ELR (cell line): ENCODE measurements at regions not wholly inside any gene's neighbourhood (a gene's known extent, or its start where the extent isn't known, plus 50 kb on each side); places are given as distances from the start of the nearest gene placed in this dataset.

Experiments used
- DNase-seq: peaks from one replicate; pipeline ENCODE4 v3.0.0-alpha.2; 2015; ENCODE audit warnings: low read depth

DNA sequence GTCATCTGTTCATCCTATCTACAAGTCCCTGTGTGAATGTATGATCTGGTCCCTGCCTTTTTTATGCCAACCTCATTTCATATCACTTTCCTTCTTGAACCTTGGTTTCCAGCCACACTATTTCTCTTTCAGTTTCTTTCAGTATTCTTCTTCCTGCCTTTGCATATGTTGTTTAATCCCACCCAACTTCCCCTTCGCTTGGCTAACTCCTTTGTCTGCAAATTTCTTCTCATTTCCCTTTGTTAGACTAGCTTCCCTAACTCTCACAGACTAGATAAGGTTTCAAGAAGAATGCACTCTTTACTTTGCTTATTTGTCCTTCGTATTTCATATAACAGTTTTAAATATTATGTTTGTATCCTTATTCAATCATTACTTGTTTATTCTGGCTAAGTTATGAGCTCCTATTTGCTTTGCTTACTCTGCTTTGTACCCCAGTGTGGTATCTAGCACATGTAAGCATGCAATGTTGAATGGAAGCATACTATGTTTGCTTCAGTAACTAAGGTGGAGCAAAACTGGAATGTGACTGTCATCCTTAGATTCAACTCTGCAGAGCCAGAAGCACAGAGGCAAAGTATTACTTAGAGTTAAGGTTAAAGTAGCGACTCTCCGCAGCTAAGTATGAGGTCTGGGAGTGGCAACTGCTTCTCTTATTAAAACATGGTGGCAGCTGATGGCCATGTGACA lies 681.3 kb downstream of the CPS1 start:
- no peak for DNase-seq

DNA sequence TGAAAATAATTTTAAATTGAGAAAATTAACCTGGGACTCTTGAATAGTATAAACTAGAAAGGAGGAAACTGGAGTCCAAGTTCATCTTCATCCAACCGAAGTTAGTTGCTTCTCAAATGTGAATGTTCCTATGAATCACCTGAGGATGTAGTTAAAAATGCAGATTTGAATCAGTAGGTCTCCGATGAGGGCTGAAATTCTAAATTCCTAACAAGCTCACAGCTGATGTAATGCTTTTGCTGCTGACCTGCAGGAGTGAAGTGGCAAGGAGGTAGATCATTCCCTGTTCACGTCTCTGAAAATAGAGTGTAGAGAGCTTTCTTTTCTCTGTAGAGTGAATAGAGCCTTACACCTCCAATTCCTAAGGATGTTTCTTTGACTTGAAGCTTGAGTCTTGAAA lies 685.5 kb downstream of the CPS1 start:
- no peak for DNase-seq

GRCh38 chr2:211247751-211248150 lies 691.4 kb downstream of the CPS1 start:
- no peak for DNase-seq

DNA sequence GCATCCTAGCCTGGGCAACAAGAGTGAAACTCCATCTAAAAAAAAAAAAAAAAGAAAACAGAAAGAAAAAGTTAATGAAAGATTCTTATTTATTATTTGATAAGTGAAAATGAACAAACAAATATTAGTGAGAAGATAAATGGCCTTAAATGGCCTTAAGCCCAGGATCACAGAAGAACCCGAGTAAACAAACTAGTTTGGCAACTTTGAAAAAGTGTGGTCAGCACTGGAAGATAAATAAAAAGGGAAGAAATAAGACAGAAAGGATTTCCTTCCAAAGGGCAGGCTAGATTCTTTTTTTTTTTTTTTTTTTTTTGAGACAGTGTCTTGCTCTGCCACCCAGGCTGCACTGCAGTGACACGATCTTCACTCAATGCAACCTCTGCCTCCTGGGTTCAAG lies 692.4 kb downstream of the CPS1 start:
- DNase-seq, result no peak

- DNase-seq, result no peak
Observed at GRCh38 chr2:211251016-211251415, 694.6 kb downstream of the CPS1 start.

- no peak for DNase-seq
Observed at GRCh38 chr2:211258646-211259335, 702.4 kb downstream of the CPS1 start.

GRCh38 chr2:211259831-211260476 lies 703.6 kb downstream of the CPS1 start:
- DNase-seq, result no peak

DNA sequence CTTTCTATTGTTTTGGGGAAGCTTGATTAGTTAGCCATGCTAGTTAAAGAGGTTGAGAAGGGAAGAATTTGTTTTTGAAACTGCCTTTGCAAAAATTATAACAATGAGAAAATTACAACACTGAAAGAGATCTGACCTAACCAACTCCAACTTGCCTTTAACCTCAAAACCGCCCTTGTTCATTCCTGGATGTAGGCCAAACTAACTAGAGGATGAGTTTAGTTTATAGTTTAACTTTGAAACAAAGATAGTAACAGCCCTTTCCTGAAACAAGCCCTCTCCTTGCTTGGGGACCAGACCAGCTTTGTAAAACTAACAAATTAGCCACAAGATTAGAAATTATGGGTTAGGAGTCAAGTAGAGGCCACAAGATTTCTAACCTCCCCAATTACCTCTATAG lies 713.9 kb downstream of the CPS1 start:
- DNase-seq, result no peak

DNA sequence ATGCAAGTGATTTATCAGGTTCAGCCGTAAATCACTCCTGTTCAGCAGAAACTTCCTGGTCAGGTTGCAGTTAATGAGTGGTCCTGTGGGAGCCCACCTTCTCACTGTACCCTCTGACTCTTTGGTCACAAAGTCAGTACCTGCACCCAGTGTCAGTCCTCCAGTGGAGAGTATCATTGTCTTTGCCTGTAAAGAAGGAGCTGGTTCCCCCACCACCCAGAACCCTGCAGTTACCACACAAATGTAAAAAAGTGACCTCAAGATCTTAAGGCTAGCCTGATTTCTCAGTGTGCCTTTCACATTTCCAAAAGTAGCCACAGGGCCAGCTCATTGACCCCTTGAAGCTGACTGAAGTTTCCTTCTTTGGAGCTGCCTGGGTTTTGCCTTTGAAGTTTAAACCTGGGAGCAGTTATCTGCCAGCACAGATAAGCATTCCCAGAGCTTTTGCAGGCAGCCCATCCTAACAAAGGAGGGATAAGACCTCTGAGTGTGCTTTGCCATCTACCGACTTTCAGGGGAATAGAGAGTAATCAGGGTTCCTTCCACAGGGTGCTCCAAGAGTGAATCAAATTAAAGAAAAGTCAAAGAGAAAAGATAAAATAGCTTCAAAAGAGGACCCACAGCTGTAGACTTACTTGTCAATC lies 725.2 kb downstream of the CPS1 start:
- no peak for DNase-seq

DNA sequence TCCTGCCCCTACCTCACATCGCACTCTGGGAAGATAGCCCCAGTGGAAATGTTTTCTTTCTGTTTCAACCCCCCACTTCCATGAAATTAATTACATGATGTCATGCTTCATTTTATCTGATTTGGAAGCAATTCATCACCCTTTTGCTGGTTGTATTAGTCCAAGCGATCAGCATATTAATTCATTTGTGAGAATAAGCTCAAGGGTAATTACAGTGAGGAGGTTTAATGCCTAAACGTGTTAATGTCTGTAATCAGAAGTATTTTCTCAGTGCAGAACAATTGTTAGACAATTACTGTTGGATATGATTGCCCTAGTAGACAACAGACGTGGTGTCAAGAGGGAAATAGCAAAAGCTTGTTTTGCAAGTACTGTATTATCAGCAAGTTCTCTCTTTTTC lies 746.3 kb downstream of the CPS1 start:
- DNase-seq, result no peak

DNA sequence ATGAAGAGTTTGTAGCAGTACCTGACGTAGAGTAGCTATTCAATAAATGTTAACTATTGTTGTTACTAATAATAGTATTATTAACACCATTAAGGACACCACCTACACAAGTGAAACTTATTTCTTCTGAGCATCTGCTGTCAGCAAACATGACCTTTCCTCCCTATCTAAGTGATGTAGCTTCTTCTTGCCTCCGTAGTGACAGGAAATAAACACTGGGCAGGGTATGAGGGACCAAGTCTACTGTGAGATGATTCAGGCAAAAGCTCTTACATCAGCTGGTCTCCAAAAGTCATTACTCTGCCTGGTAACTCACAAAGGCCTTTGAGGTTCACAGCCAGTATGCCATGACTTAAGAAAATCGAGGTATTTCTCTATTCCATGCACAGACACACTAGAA lies 750.5 kb downstream of the CPS1 start:
- DNase-seq, result peak; percentile 9
